ENCODE measurements at regions not wholly inside any gene's neighbourhood (a gene's known extent, or its start where the extent isn't known, plus 50 kb on each side); places are given as distances from the start of the nearest gene placed in this dataset.

DNA sequence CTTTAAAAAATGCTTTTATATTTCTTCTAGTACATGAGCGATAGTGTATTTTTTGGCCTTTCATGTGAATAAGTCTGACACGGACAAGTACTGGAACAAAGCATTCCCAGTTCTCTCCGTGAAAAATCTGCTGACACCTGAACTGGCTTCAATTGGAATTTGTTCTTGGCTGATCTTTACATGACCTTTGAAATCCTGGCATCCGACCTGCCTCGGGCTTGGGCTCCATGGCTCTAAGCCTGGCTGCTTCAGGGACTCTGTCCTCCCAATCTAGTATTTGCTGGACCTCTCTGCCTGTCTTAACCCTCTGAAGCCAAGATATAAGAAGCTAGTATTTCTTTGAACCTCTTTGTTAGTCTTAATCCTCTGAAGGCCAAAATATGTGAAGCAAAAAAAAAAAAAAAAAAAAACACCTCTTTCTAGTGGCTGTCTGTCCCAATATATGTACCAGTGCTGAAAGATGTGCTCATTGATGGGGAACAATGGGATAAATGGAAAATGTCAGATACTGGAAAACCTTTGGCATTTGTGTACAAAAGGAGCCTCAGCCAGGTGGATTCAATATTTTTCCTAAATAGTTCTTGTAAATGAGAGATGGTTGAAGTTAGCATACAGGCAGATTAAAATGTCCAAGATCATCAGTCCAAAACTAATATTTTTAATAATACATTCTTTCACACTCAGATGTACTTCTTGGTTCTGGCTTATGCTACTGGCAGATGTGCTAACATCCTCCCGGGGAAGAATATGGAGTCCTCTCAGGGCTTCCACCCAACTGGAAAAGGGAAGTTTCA is 470.6 kb downstream of the TUSC1 start:
- no peak overlapping the region for H3K27ac ChIP-seq
- no peaks in the 10 kb centered on the region for H3K9me3 ChIP-seq (replicated peaks in 1 of 3)
- peak in 3 of 7 donors; percentile 2 to 39 (median 12) for DNase-seq
- H3K4me1 ChIP-seq (replicated peaks in 1 of 2) = no peaks in the 10 kb centered on the region
- H3K27me3 ChIP-seq = no peaks in the 10 kb centered on the region
- H3K4me3 ChIP-seq = no peak overlapping the region
- TF ChIP-seq, protein P1, sequence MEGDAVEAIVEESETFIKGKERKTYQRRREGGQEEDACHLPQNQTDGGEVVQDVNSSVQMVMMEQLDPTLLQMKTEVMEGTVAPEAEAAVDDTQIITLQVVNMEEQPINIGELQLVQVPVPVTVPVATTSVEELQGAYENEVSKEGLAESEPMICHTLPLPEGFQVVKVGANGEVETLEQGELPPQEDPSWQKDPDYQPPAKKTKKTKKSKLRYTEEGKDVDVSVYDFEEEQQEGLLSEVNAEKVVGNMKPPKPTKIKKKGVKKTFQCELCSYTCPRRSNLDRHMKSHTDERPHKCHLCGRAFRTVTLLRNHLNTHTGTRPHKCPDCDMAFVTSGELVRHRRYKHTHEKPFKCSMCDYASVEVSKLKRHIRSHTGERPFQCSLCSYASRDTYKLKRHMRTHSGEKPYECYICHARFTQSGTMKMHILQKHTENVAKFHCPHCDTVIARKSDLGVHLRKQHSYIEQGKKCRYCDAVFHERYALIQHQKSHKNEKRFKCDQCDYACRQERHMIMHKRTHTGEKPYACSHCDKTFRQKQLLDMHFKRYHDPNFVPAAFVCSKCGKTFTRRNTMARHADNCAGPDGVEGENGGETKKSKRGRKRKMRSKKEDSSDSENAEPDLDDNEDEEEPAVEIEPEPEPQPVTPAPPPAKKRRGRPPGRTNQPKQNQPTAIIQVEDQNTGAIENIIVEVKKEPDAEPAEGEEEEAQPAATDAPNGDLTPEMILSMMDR (IDR thresholded peaks at IDR 0.05) = no peak
- no peak for TF ChIP-seq POLR2A (IDR thresholded peaks at IDR 0.05)
- 38 to 55% (median 42%) methylated on average over 6 of the region's 6 CpGs for WGBS, 4 donors
- no peaks in the 10 kb centered on the region for H3K36me3 ChIP-seq (replicated peaks in 1 of 2)
- intact Hi-C loops (cut with DNase I) = no loop called here

DNA sequence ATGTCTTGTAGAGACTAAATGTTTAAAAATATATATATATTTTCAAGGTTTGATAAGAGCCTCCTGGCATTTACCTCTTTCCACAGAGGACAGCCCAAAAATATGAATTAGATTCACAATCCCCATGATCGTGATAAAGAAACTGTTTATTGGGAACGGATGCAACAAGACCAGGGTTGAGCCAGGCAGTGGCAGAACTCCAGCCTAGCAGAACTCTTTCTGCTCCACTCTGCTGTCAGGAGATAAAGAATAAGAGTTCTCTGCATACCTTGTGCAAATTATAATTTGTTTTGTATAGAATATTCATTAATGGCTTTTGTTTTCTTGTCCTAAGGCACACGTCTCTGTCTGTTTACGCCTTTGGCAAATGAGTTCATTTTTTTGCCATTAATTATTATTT is 472.2 kb downstream of the TUSC1 start:
- Histone ChIP-seq H3K4me3 (no peak overlapping the region), H3K27ac (no peak overlapping the region), H3K27me3 (no peaks in the 10 kb centered on the region), H3K36me3 (replicated peaks in 1 of 2) (no peaks in the 10 kb centered on the region), H3K4me1 (replicated peaks in 1 of 2) (no peaks in the 10 kb centered on the region), H3K9me3 (replicated peaks in 1 of 3) (no peaks in the 10 kb centered on the region)
- intact Hi-C loops (cut with DNase I) = no loop called here
- 74 to 85% (median 79%) methylated on average over 4 of the region's 4 CpGs for WGBS, 4 donors
- no peak for TF ChIP-seq POLR2A (IDR thresholded peaks at IDR 0.05)
- TF ChIP-seq, protein P1 (IDR thresholded peaks at IDR 0.05) = no peak
- no peak for DNase-seq

DNA sequence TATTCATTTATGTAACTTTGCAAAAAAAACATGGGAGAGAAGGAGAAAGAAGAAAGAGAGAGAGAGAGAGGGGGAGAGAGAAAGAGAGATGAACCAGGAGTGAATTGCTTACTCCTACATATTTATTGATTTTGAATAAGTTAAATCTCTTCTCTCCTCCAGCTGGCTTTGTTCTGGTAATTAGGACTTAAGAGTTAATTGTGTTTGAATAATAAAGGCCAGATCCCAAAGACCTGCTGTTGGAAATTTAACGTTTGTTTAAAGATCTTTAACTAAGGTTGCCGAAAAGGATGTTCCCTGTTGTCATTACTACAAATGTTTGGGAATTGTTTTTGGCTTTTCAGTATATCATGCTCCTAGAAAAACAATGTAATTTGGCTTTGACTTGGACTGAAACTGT is 473.0 kb downstream of the TUSC1 start:
- Histone ChIP-seq H3K4me1 (replicated peaks in 1 of 2) (no peaks in the 10 kb centered on the region), H3K27ac (no peak overlapping the region), H3K36me3 (replicated peaks in 1 of 2) (no peaks in the 10 kb centered on the region), H3K27me3 (no peaks in the 10 kb centered on the region), H3K9me3 (replicated peaks in 1 of 3) (no peaks in the 10 kb centered on the region), H3K4me3 (no peak overlapping the region)
- TF ChIP-seq, protein P1 (IDR thresholded peaks at IDR 0.05) = no peak
- TF ChIP-seq POLR2A (IDR thresholded peaks at IDR 0.05) = no peak
- WGBS, 4 donors = 47 to 55% (median 51%) methylated on average over 2 of the region's 2 CpGs
- DNase-seq = no peak
- intact Hi-C loops (cut with DNase I) = no loop called here

DNA sequence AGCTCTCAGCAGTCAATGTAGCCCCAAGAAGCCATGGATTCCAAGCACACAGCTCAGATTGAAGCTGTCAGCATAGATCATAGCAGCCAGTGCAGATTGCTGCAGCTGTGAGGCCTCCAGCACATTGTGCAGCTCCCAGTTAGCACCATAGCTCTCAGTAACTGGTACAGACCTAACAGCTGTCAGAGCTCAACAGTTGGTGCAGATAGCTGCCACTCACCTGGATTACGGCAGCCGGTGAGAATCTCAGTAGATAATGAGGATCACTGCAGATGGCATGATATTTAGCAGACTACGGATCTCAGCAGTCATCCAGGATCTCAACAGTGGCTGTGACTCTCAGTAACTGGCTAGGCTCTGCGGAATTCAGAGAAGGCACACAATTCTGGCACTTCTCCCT is 500.4 kb downstream of the TUSC1 start:
- peaks cover 0 to 11% (median 0%) of the 10 kb centered on the region in 3 donors for H3K9me3 ChIP-seq (replicated peaks in 1 of 3)
- WGBS, 4 donors = 75 to 99% (median 86%) methylated on average over 3 to 4 of the region's 4 CpGs
- no peak overlapping the region for H3K27ac ChIP-seq
- H3K4me1 ChIP-seq (replicated peaks in 1 of 2) = no peaks in the 10 kb centered on the region
- H3K36me3 ChIP-seq (replicated peaks in 1 of 2) = no peaks in the 10 kb centered on the region
- no peak overlapping the region for H3K4me3 ChIP-seq
- TF ChIP-seq, protein P1 (IDR thresholded peaks at IDR 0.05) = no peak
- TF ChIP-seq POLR2A (IDR thresholded peaks at IDR 0.05) = no peak
- H3K27me3 ChIP-seq = no peaks in the 10 kb centered on the region
- intact Hi-C loops (cut with DNase I) = no loop called here
- no peak for DNase-seq
